Right lung (tissue), 2 donors: ENCODE measurements at regions not wholly inside any gene's neighbourhood (a gene's known extent, or its start where the extent isn't known, plus 50 kb on each side); places are given as distances from the start of the nearest gene placed in this dataset.
"Not testable (repeated sequence)": the region's sequence is repeated elsewhere in the genome, so short reads cannot be mapped to it uniquely, and the experiment has no call there.

Source experiments
- DNase-seq, 2 donors: peaks; one replicate each; pipeline ENCODE4 v3.0.0-alpha.2; 2013

DNA sequence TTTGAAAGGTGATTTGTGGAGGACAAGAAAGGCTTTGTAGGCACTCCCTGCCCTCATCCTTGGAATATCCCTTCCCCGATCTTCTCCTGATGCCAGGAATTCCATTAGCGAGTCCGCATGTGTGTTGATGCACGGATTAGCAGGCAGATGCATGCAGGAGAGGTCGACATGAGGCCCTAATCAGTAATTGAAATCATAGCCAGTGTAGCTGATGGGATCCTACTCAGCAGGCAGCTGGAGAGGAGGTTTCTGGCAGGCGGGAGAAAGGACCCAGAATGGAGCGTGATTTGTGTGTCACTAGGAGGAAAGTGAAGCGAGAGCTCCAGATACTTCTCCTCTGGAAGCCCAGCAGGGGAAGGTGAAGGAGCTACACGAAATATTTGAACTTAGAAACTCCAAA lies 196.3 kb upstream of the CDH11 start:
- no peak for DNase-seq

GRCh38 chr16:65316808-65317207 lies 194.9 kb upstream of the CDH11 start:
- no peak for DNase-seq

GRCh38 chr16:65315081-65315780 lies 193.4 kb upstream of the CDH11 start:
- peak; percentile 40 to 46 for DNase-seq

DNA sequence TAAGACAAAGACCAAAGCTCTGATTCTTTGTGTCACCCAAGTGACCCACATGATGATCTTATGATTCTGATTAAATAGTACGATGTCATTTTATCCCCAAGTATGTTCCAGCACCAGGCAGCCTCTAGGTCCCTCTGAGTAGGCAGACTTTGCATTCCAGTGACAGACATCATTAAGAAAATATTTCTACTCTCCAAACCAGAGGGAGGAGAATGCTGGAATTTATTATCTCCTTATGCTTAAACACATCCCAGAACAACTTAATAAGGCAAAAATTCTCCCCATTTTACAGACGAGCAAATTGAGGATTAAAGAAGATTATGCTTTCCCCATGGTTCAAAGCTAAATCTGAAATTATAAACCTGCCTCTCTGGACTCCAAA lies 192.8 kb upstream of the CDH11 start:
- no peak for DNase-seq

DNA sequence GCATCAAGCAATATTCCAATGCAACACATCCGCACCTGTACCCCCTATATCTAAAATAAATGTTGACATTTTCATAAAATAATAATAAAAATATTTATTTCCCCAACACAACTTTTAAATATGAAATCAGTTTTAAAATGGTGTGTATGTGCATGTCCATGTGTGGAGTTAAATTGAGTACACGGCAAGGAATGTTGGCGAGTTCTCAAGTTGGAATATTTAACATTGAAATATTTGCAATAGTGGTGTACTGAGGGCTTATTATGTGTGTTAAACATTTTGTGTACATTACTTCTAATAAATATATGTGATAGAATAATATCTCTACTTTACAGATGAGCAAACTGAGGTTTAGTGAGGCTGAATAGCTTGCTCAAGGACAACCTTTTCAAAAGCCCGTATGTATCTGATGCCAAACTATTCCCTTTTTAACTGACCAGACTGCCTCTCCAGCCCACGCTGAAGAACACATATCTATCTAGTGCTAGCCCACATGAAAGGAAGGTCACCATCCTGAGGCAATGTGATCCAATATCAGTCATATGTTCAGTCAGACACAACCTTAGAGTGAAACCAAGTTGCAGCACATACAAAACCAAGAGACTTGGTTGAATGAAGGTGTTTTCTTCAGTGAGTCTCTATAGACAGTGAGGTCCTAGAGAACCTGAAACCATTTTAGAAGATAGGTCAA lies 192.2 kb upstream of the CDH11 start:
- no peak for DNase-seq

GRCh38 chr16:65312795-65313194 lies 190.9 kb upstream of the CDH11 start:
- no peak for DNase-seq

GRCh38 chr16:65312071-65312470 lies 190.2 kb upstream of the CDH11 start:
- DNase-seq: no peak

GRCh38 chr16:65310491-65310890 lies 188.6 kb upstream of the CDH11 start:
- not testable (repeated sequence) for DNase-seq

GRCh38 chr16:65309354-65309753 lies 187.5 kb upstream of the CDH11 start:
- no peak for DNase-seq

GRCh38 chr16:65308506-65308905 lies 186.6 kb upstream of the CDH11 start:
- no peak for DNase-seq

DNA sequence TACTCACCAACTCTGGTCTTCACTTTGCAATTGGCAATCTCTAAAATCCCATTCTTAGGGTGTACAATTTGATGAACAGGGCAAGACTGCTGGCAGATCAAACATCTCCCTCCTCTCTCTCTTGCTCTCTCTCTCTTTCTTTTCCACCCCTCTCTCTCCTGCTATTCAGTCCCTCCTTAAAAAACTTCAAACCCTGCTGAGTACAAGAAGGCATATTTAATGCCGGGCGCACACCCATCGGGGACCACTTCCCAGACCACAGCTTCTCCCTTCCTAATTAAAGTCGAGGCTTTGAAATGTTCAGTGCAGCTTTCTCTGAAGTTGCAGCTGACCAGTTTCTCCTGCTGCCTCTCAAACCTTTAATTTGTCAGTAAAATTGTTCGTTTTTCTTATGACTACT lies 185.4 kb upstream of the CDH11 start:
- DNase-seq: no peak

DNA sequence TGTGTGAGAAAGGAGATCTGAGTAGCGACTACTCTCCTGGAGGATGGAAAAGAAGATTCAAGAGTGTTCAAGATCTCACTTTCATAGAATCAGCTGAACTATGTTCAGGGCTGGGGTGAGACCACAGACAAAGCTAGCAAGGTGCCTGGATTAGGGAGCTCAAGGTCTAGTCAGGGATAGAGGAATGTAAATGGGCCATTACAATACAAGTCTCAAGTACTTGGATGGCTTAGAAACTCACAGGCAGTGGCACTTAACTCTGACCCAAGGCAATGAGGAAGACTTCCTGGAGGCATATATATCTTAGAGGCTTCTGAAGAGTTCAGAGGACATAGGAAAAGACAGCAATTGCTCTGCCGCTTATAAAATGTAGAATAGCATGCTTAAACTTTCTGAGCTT lies 184.9 kb upstream of the CDH11 start:
- DNase-seq: no peak

- DNase-seq: no peak
These were observed 184.4 kb upstream of the CDH11 start for GRCh38 chr16:65306300-65306699.

DNA sequence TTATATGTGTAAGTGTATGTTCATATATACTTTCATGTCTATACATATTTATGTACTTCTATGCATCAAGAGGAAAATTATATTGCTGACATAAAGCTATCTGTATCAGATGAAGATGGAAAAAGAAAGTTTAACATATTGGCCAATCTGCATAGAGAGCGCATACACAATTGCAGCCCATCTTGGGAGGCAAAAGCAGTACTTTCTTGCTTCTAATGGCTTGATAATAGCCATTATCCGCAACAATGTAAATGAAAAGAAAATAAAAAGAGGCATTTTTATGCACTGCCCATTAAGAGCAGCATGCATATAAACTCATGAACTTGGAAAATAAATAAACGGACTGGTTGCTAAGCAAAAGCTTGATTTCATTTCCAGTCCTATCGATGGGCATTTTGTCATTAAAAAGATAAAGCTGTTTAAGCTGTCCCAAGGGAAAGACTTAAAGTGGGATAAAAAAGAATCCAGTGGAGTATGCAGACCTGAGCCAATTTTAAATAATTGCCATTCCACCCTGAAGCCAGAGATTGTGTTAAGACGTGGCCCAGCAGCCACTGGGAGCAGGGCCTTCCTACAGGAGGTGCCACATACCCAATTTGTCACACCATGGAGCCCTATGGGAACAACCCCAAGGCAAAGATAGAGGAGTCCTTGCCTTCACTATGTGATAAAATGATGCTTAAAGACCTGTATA lies 183.6 kb upstream of the CDH11 start:
- peak; percentile 47 to 64 for DNase-seq

DNA sequence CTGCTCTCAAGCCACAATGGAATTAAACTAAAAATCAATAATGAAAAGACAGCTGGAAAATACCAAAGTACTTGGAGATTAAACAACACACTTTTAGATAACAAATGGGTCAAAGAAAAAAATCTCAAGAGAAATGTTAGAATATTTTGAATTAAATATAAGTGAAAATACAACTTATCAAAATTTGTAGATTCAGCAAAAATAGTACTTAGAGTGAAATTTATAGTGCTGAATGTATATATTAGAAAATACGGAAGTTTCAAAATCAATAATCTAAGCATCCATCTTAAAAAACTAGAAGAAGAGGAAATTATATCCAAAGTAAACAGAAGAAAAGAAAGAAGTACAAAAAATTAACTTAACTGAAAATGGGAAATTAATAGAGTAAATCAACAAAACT lies 179.2 kb upstream of the CDH11 start:
- no peak for DNase-seq

- no peak for DNase-seq
These were observed 175.6 kb upstream of the CDH11 start for GRCh38 chr16:65297453-65297852.

- DNase-seq: no peak
These were observed 173.7 kb upstream of the CDH11 start for GRCh38 chr16:65295527-65295926.

GRCh38 chr16:65294708-65295107 lies 172.8 kb upstream of the CDH11 start:
- no peak for DNase-seq

GRCh38 chr16:65294165-65294564 lies 172.3 kb upstream of the CDH11 start:
- no peak for DNase-seq

GRCh38 chr16:65289022-65289421 lies 167.2 kb upstream of the CDH11 start:
- DNase-seq: no peak

DNA sequence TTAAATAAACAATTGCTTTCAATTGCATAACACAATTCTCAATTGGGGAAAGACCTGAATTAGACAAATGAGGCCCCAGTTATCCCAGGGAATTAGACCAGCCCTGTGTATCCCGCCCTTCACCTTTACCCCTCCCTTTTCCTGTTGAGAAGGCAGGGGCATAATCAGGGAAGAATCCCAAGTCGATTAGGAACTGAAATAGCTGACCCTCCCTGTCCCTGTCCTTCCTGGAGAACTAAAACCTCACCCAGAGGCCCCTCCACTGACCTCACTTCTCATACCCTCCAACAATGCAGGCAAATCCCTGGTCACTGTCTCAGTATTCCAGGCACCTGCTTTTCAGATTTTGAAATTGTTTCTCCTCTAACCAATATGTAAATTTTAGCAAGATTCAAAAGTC lies 165.4 kb upstream of the CDH11 start:
- no peak for DNase-seq

- no peak for DNase-seq
These were observed 163.5 kb upstream of the CDH11 start for GRCh38 chr16:65285128-65286048.
